ENCODE measurements at regions not wholly inside any gene's neighbourhood (a gene's known extent, or its start where the extent isn't known, plus 50 kb on each side); places are given as distances from the start of the nearest gene placed in this dataset.

- no peak for TF ChIP-seq CTCF (IDR thresholded peaks at IDR 0.05)
- no peak for TF ChIP-seq EZH2 (IDR thresholded peaks at IDR 0.05; ENCODE audit: borderline replicate concordance, insufficient read depth, low read depth, low read length, poor library complexity, severe bottlenecking)
Observed at GRCh38 chr17:71572343-71572742, 548.5 kb upstream of the SOX9 start.

Data from B cell (primary cell).